ENCODE measurements at regions not wholly inside any gene's neighbourhood (a gene's known extent, or its start where the extent isn't known, plus 50 kb on each side); places are given as distances from the start of the nearest gene placed in this dataset.

GRCh38 chr15:77749998-77750540 is 117.4 kb upstream of the LINGO1 start:
- no peak for DNase-seq

GRCh38 chr15:77749236-77749997 is 116.7 kb upstream of the LINGO1 start:
- no peak for DNase-seq

GRCh38 chr15:77748078-77749064 is 115.7 kb upstream of the LINGO1 start:
- DNase-seq: no peak

GRCh38 chr15:77747175-77748077 is 114.7 kb upstream of the LINGO1 start:
- no peak for DNase-seq

- no peak for DNase-seq
These were observed 113.8 kb upstream of the LINGO1 start for GRCh38 chr15:77746254-77747174.

GRCh38 chr15:77744398-77744797 is 111.7 kb upstream of the LINGO1 start:
- no peak for DNase-seq

GRCh38 chr15:77742570-77742969 is 109.9 kb upstream of the LINGO1 start:
- no peak for DNase-seq

- no peak for DNase-seq
These were observed 109.4 kb upstream of the LINGO1 start for GRCh38 chr15:77742127-77742526.

GRCh38 chr15:77741106-77741505 is 108.4 kb upstream of the LINGO1 start:
- no peak for DNase-seq

GRCh38 chr15:77739591-77740378 is 107.1 kb upstream of the LINGO1 start:
- DNase-seq: no peak

- DNase-seq: no peak
These were observed 106.0 kb upstream of the LINGO1 start for GRCh38 chr15:77738441-77739302.

- DNase-seq: no peak
These were observed 105.3 kb upstream of the LINGO1 start for GRCh38 chr15:77738038-77738370.

- no peak for DNase-seq
These were observed 104.7 kb upstream of the LINGO1 start for GRCh38 chr15:77737238-77738037.

GRCh38 chr15:77734306-77734705 is 101.6 kb upstream of the LINGO1 start:
- no peak for DNase-seq

GRCh38 chr15:77733579-77734300 is 101.0 kb upstream of the LINGO1 start:
- DNase-seq: no peak

GRCh38 chr15:77732514-77733335 is 100.0 kb upstream of the LINGO1 start:
- no peak for DNase-seq

GRCh38 chr15:77731945-77732344 is 99.2 kb upstream of the LINGO1 start:
- no peak for DNase-seq

All from stimulated activated naive CD4-positive, alpha-beta T cell (primary cell).